Kidney (tissue), 13 donors: ENCODE measurements at regions not wholly inside any gene's neighbourhood (a gene's known extent, or its start where the extent isn't known, plus 50 kb on each side); places are given as distances from the start of the nearest gene placed in this dataset.

Experiments used
- DNase-seq, 5 donors: peaks; one replicate each; pipeline ENCODE4 v3.0.0-alpha.2; 2013 to 2020
- FAIRE-seq: peaks from 2 replicates; lab custom pipeline; 2012; peaks lifted over from hg19 to GRCh38; lab: Jason Lieb, UNC
- H3K27ac ChIP-seq, 2 donors: one replicate each; pipeline ENCODE4 v1.7.0; 2013; ENCODE audit warnings: low read depth in 2 of 2, low read length in 2 of 2, inconsistent platforms in 1 of 2
- H3K27me3 ChIP-seq: one replicate; pipeline ENCODE4 v1.7.1; 2013; ENCODE audit warnings: low read length, inconsistent platforms; ENCODE audit not compliant: control insufficient read depth, insufficient read depth
- H3K36me3 ChIP-seq, 3 donors: one replicate each; pipeline versions ENCODE4 v1.7.0 to v1.7.1; 2013; ENCODE audit warnings: low read length in 3 of 3, control low read depth in 1 of 3, inconsistent platforms in 1 of 3; ENCODE audit not compliant: insufficient read depth in 3 of 3, control insufficient read depth in 2 of 3
- H3K4me1 ChIP-seq, 3 donors: one replicate each; pipeline versions ENCODE4 v1.7.0 to v1.7.1; 2013; ENCODE audit warnings: low read length in 3 of 3, inconsistent platforms in 1 of 3, low read depth in 1 of 3; ENCODE audit not compliant: control insufficient read depth in 2 of 3, insufficient read depth in 2 of 3
- H3K4me3 ChIP-seq, 3 donors: one replicate each; pipeline versions ENCODE4 v1.7.0 to v1.8.1; 2013; ENCODE audit warnings: low read length in 3 of 3, control low read depth in 1 of 3, inconsistent platforms in 1 of 3
- H3K9ac ChIP-seq, 3 donors: one replicate each; pipeline versions ENCODE4 v1.7.0 to v1.7.1; 2013; ENCODE audit warnings: low read length in 3 of 3, control low read depth in 1 of 3, inconsistent platforms in 1 of 3
- H3K9me3 ChIP-seq, 3 donors: one replicate each; pipeline versions ENCODE4 v1.7.0 to v1.7.1; 2013; ENCODE audit warnings: low read length in 3 of 3, control low read depth in 1 of 3, inconsistent platforms in 1 of 3; ENCODE audit not compliant: control insufficient read depth in 2 of 3, insufficient read depth in 1 of 3
- CTCF ChIP-seq: IDR thresholded peaks from 3 replicates; pipeline ENCODE4 v1.5.1; 2012; ENCODE audit warnings: mild to moderate bottlenecking, moderate library complexity, borderline replicate concordance; ENCODE audit not compliant: insufficient read depth; ENCODE audit errors: extremely low read depth
- intact Hi-C: fragments of 100-400 bp; cut with DNase I; formaldehyde crosslinking; loops from one replicate; pipeline ENCODE4 v1.11.1; 2022
- donor health status: control.
- donor health status: control.
- donor health status: control.
- donor health status: control.
- donor health status: control.
- donor health status: DM: yes; HTN: yes; CAD: no.
- donor health status: Normal renal cell carcinoma (clear cell type).

DNA sequence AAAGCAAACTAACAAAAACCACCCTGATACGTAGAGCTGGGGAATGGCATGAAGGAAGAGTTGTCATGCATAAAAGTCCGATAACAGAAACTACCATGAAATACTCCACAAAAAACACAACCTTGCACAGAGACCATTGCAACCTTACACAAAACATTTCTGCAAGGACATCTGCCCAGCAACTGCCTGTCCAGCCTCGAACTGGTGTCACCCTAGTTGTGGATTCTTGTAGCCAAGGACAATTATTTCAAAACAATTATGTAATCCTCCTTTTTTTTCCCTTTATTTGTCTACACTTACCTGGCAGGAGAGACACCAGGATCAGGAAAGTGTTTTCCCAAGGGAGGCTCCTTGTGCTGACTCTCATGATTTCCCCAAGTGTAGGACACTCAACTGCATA, 232.5 kb upstream of the SYNDIG1 start:
- DNase-seq (no peak), FAIRE-seq (no peak)
- intact Hi-C loops, result no loop called here
- Histone ChIP-seq H3K4me1 (no peaks in the 10 kb centered on the region), H3K36me3 (no peaks in the 10 kb centered on the region), H3K27me3 (no peaks in the 10 kb centered on the region), H3K9ac (no peak overlapping the region), H3K4me3 (no peak overlapping the region), H3K9me3 (no peaks in the 10 kb centered on the region), H3K27ac (no peak overlapping the region)
- TF ChIP-seq CTCF, result no peak

DNA sequence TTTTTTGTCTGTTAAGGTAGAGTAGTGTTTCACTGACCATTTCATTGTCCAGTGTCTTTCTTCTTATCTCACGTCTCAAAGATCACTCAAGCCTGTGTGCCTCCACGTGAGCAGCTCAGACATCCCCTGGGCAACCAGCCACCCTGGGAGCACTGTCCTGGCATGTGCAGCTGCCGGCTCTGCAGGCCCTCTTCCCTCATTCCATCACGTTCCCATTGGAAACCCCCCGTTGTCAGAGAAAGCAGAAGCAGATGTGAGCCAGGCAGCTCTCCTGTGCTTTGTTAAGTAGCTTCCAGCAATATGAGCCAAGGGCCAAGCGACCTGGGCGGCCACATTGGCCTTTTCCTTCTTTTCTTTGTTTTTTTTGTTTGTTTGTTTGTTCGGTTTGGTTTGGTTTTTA, 233.2 kb upstream of the SYNDIG1 start:
- Histone ChIP-seq H3K9ac (no peak overlapping the region), H3K9me3 (no peaks in the 10 kb centered on the region), H3K36me3 (no peaks in the 10 kb centered on the region), H3K4me3 (no peak overlapping the region), H3K4me1 (no peaks in the 10 kb centered on the region), H3K27ac (no peak overlapping the region), H3K27me3 (no peaks in the 10 kb centered on the region)
- no peak for TF ChIP-seq CTCF
- DNase-seq (no peak), FAIRE-seq (no peak)
- intact Hi-C loops, result no loop called here

DNA sequence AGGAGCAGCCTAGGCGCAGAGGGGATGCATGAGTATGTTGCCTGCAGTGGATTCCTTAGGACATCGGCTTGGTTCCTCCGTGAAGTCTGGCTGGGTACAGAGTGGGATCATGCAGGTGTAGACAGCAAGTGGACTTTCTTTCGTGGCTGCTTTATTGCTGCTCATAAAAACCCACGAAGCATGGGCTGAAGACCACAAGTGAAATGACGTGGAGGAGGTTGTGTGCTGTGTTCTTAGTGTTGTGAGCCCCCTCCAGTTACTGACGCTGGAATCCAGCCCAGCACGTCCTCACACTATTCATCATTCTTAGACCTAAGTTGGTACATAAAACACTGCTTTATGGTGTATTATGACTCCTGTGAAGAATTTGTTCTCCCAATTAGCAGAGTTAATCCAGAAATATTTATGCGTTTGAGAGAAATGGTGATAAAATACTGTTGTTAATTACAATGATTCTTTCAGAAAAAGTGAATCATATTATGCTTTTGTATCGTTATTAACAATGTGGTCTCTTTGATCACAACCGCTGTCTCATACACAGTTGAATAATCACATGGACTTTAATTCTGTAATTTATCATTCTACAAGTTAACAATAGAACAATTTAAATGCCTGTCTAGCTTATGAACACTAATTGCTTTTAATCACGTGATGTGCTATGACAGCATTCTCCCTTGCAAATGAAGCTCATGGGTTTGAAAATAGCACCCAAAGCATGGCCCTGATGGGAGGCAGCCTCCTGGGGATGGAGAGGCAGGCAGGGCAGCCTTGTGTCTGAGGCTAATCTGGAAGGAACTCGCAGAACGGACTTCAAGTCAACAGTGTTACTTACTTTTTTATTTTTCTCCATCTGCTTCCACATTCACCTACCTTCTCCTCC, 233.9 kb upstream of the SYNDIG1 start:
- Histone ChIP-seq H3K4me1 (no peaks in the 10 kb centered on the region), H3K36me3 (no peaks in the 10 kb centered on the region), H3K27ac (no peak overlapping the region), H3K4me3 (no peak overlapping the region), H3K9ac (no peak overlapping the region), H3K9me3 (no peaks in the 10 kb centered on the region), H3K27me3 (no peaks in the 10 kb centered on the region)
- DNase-seq, result peak in 3 of 5 donors; percentile 21 to 55 (median 33)
- intact Hi-C loops, result no loop called here
- TF ChIP-seq CTCF, result no peak
- FAIRE-seq, result no peak
